ENCODE measurements at regions not wholly inside any gene's neighbourhood (a gene's known extent, or its start where the extent isn't known, plus 50 kb on each side); places are given as distances from the start of the nearest gene placed in this dataset.

DNA sequence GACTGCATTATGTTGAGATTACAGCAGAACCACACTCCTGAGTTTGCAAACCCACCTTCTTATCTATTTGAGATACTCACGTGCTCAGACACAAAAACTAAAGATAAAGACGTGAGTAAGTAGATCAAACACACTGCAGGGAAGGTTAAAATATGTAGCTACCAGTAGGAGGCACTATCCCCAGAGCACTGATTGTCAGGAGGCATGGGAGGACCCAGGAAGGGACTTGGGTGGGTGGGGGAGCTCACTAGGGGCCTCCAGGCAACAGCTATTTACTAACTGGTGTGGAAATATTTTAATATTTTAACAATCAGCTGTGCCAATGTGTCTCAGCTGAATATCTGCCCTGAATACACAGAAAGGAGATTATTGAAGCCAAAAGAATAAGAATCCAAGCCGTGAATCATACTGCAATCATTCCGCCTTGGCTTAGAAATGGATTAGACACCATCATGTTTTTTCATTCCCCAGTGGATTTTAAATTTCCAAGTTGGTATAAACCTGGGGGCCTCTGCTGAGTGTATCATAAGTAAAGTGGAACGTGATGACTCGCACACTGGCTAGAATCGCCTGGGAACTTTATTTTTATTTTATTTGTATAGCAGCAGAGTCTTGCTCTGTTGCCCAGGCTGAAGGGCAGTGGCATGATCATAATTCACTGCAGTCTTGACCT is 73.2 kb upstream of the CACNA1A start:
- H3K27me3 Mint-ChIP-seq = peaks cover 35 to 45% of the 10 kb centered on the region in 2 donors
- H3K4me3 Mint-ChIP-seq = no peak overlapping the region
- ATAC-seq (replicated peaks) = no peak
- H3K27ac Mint-ChIP-seq = no peak overlapping the region
- H3K36me3 Mint-ChIP-seq (ENCODE audit: insufficient read depth) = no peaks in the 10 kb centered on the region
- no peaks in the 10 kb centered on the region for H3K4me1 Mint-ChIP-seq (ENCODE audit: low read depth in 2 of 2)
- H3K9me3 Mint-ChIP-seq = peaks cover 4 to 8% of the 10 kb centered on the region in 2 donors
- no peak for DNase-seq

DNA sequence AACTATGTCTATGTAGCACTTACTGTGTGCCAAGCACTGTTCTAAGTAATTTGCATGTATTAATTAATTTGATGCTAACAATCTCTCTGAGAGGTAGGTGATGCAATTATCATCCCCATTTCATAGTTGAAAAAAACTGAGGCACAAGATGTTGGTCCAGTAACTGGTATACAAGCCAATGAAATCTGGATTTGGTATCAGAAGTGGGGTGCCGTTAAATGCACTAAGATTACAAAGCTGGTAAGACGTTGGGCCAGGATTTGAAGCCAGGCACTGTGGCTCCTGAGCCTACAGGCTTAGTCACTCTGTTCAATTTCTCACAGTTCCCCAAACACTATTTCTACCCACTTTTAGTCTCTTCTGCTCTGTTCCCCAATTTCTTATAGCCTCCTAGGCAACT is 70.4 kb upstream of the CACNA1A start:
- peaks cover 3% of the 10 kb centered on the region for H3K36me3 Mint-ChIP-seq (ENCODE audit: insufficient read depth)
- H3K9me3 Mint-ChIP-seq = peaks cover 4 to 8% of the 10 kb centered on the region in 2 donors
- no peak overlapping the region for H3K4me3 Mint-ChIP-seq
- no peak overlapping the region for H3K27ac Mint-ChIP-seq
- ATAC-seq (replicated peaks) = no peak
- H3K4me1 Mint-ChIP-seq (ENCODE audit: low read depth in 2 of 2) = no peaks in the 10 kb centered on the region
- peaks cover 44 to 47% of the 10 kb centered on the region in 2 donors for H3K27me3 Mint-ChIP-seq
- no peak for DNase-seq

- no peaks in the 10 kb centered on the region for H3K4me1 Mint-ChIP-seq (ENCODE audit: low read depth in 2 of 2)
- H3K9me3 Mint-ChIP-seq = peaks cover 4 to 8% of the 10 kb centered on the region in 2 donors
- ATAC-seq (replicated peaks) (no peak), DNase-seq (no peak)
- H3K4me3 Mint-ChIP-seq = no peak overlapping the region
- H3K27ac Mint-ChIP-seq = no peak overlapping the region
- H3K27me3 Mint-ChIP-seq = peaks cover 59 to 60% of the 10 kb centered on the region in 2 donors
- peaks cover 3% of the 10 kb centered on the region for H3K36me3 Mint-ChIP-seq (ENCODE audit: insufficient read depth)
These were observed 68.7 kb upstream of the CACNA1A start for GRCh38 chr19:13574933-13575332.

DNA sequence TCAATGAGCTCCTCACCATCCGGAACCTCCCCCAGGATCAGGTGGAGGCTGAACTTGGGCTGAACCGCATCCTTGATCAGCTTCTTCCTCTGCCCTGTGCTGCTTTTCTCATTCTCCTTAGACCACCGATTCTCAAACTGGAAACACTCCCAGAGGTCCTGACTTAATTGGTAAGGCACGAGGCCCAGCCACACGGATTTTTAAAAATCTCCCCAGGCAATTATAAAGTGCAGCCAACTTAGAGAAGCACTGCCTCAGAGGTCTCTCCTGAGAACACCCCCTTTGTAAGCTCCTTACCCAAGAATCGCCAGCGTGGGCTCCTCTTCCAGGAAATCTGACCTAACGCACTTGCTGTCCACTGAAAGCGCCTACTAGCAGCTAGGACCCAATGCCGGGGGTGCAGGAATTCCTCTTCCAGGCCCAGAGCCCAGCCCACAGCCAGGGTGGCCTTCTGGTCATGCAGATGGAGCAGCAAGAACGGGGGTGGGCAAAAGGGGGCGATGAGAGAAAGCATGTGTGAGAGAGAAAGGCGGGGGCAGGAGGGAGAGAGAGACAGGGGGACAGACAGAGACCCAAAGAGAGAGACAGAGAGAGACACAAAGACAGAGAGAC is 66.9 kb upstream of the CACNA1A start:
- no peak for DNase-seq
- no peak for ATAC-seq (replicated peaks)
- Mint-ChIP-seq H3K36me3 (ENCODE audit: insufficient read depth) (peaks cover 3% of the 10 kb centered on the region), H3K9me3 (peaks cover 4 to 8% of the 10 kb centered on the region in 2 donors), H3K27ac (no peak overlapping the region), H3K4me1 (ENCODE audit: low read depth in 2 of 2) (no peaks in the 10 kb centered on the region), H3K4me3 (no peak overlapping the region), H3K27me3 (peaks cover 47 to 48% of the 10 kb centered on the region in 2 donors)

DNA sequence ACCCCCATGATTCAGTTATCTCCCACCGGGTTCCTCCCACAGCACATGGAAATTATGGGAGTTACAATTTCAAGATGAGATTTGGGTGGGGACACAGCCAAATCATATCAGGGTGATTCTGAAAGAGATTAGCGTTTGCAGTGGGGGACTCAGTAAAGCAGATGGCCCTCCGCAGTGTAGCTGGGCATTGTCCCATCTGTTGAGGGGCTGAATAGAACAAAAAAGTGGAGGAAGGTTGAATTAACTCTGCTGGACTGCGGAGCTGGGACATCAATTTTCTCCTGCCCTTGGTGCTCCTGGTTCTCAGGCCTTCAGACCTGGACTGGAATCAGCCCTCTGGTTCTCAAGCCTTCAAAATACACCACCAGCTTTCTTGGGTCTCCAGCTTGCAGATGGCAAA is 55.2 kb upstream of the CACNA1A start:
- H3K9me3 Mint-ChIP-seq = no peaks in the 10 kb centered on the region
- DNase-seq (no peak), ATAC-seq (replicated peaks) (no peak)
- H3K27me3 Mint-ChIP-seq = peaks cover 10 to 62% of the 10 kb centered on the region in 2 donors
- H3K36me3 Mint-ChIP-seq (ENCODE audit: insufficient read depth) = no peaks in the 10 kb centered on the region
- H3K4me1 Mint-ChIP-seq (ENCODE audit: low read depth in 2 of 2) = peaks cover 0 to 3% of the 10 kb centered on the region in 2 donors
- H3K4me3 Mint-ChIP-seq = no peak overlapping the region
- no peak overlapping the region for H3K27ac Mint-ChIP-seq

GRCh38 chr19:13557756-13558398 is 51.6 kb upstream of the CACNA1A start:
- no peak for ATAC-seq (replicated peaks)

DNA sequence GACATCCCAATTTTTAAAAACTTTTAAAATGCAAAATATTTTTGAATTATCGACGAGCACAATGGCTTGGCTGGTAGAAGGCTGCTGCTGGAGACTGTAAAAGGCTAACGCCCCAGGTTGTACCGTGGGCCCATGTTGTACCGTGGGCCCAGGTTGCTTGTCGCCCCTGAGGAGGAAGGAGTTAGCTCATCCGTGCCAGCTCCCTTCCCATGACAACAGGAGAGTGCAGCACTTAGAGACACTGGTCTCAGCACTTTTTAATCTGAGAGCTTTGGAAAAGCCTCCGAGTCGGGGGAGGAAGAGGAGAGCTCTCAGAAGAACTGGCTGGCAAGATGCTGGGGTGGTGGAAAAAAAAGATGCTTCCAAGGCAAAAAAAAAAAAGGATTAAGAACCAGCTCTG is 50.3 kb upstream of the CACNA1A start:
- no peaks in the 10 kb centered on the region for H3K36me3 Mint-ChIP-seq (ENCODE audit: insufficient read depth)
- no peaks in the 10 kb centered on the region for H3K9me3 Mint-ChIP-seq
- H3K27me3 Mint-ChIP-seq = peaks cover 25 to 72% of the 10 kb centered on the region in 2 donors
- no peak overlapping the region for H3K4me3 Mint-ChIP-seq
- H3K4me1 Mint-ChIP-seq (ENCODE audit: low read depth in 2 of 2) = peaks cover 0 to 3% of the 10 kb centered on the region in 2 donors
- ATAC-seq (replicated peaks) = no peak
- no peak overlapping the region for H3K27ac Mint-ChIP-seq
- no peak for DNase-seq

More at GRCh38 chr19:13557756-13558398, 51.6 kb upstream of the CACNA1A start:
- no peak overlapping the region for H3K27ac Mint-ChIP-seq
- no peaks in the 10 kb centered on the region for H3K36me3 Mint-ChIP-seq (ENCODE audit: insufficient read depth)
- H3K4me3 Mint-ChIP-seq = no peak overlapping the region
- H3K4me1 Mint-ChIP-seq (ENCODE audit: low read depth in 2 of 2) = peaks cover 0 to 3% of the 10 kb centered on the region in 2 donors
- H3K27me3 Mint-ChIP-seq = peaks cover 20 to 75% of the 10 kb centered on the region in 2 donors
- H3K9me3 Mint-ChIP-seq = no peaks in the 10 kb centered on the region
- DNase-seq = no peak

Measured in effector memory CD8-positive, alpha-beta T cell (primary cell).